HG03045 (cell line): ENCODE measurements at regions not wholly inside any gene's neighbourhood (a gene's known extent, or its start where the extent isn't known, plus 50 kb on each side); places are given as distances from the start of the nearest gene placed in this dataset.

Experiments used
- ATAC-seq: cut with Tn5 transposase; IDR thresholded peaks from one replicate; pipeline ENCODE4 v1.9.1; 2021; ENCODE audit warnings: mild to moderate bottlenecking, moderate library complexity; ENCODE audit not compliant: unreplicated experiment

GRCh38 chr9:116058421-116058820, 95.2 kb upstream of the PAPPA start:
- no peak for ATAC-seq

- no peak for ATAC-seq
Observed at GRCh38 chr9:116059466-116059865, 94.1 kb upstream of the PAPPA start.

DNA sequence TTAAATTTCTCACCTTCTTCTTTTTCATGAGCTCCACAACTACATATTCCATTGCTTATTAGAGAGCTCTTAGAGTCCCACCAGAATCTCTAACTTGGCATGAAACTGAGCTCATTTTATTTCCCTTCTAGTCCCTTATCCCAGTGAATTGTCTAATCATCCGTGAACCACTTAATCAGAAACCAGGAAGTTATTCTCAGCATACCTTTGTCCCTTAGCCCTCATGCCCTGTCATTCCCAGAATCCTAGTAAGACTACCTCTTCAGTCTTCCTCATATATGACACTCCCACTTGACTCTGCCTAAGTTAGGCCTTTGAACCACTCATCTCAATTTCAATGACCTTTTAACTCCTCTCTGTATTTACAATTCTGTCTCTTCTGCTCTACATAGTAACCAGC, 93.0 kb upstream of the PAPPA start:
- ATAC-seq: no peak

DNA sequence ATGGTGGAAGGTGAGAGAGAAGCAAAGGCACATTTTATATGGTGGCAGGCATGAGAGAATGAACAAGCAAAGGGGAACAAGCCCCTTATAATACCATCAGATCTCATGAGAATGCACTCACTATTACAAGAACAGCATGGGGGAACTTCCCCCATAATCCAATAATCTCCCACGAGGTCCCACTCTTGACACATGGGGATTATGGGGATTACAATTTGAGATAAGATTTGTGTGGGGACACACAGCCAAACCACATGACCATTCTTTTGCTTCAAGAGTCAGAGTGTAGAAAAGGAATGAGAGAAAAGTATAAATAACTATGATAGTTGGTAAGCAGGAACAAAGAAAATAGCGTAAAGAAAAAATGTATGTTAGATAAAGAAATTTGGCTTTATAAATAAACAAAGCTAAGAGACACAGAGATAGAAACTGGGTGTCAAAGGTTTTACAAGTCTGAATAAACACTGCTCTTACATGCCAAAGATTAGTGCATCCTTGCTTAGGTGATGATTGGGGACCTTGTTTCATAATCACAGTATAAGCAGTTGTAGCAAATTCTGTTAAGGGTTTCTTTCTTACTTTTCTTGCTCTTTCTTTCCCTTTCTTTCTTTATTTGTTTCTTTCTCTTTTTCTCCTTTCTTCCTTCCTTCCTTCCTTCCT, 91.9 kb upstream of the PAPPA start:
- ATAC-seq: no peak

DNA sequence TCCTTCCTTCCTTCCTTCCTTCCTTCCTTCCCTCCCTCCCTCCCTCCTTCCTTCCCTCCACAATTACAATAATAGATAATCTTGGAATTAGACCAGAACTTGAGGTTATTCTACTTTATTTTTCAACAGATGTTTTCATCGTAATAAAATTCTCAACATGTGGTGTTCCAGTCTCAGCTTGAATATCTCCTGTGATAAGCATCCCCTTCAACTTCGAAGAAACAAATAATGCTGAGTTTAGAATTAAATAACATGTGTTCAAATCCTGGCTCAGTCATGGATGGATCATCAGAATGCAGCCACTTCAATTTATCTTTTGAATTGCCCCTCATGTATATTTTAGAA, 91.4 kb upstream of the PAPPA start:
- ATAC-seq: no peak

DNA sequence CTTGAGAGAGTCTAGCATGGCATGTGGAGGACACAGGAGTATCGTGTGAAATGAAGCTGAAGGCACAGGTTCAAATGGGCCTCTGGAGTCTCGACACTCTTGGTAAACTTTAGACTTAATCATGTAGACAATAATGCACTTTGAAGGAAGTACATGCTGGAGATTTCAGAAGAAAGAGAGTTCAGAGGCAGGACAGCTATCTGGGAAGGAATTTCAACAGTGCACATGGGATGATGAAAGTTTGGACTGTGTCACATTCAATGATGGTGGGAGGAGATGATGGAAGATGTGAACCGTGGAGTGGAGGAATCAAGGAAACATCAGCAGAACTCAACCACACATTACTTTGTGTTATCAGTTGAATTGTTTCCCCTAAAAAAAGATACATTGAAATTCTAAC, 88.6 kb upstream of the PAPPA start:
- ATAC-seq: no peak

DNA sequence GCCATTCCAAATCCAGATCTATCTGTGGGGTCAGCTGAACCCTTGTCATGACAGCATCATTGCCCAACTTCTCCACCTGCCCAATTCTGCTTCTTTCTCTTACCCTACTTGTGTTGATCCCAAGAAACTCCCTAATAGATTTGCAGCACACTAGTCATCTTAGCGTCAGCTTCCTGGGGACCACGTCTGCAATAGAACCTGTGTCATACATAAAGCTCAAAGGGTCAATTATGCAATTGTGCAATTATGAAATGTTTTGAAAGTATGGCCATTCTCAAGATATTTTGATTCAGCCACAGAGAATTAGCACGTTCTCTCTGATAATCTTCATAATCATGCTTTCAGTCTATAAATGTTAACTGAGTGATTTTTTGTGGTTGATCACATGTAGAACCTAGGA, 87.4 kb upstream of the PAPPA start:
- ATAC-seq: no peak

- no peak for ATAC-seq
Observed at GRCh38 chr9:116067566-116067965, 86.0 kb upstream of the PAPPA start.

- ATAC-seq: no peak
Observed at GRCh38 chr9:116070256-116070914, 83.2 kb upstream of the PAPPA start.

DNA sequence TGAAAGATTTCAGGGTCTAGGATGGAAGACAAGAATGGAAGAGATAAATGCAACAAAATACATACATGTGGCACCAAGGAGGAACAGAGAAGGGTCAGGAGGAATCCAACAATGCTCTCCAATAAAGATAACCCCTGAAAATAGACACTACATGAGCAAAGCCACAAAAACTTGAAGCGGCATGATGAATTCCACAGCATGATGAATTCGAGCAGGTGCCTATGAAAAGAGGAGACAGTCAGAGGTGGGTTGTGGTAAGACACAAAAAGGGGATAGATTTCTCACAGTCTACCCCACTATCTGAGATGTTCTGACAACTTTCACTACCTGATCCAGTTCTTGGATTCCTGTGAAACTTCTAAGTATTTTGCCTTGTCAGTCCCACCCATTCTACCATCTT, 81.5 kb upstream of the PAPPA start:
- no peak for ATAC-seq

GRCh38 chr9:116073826-116074225, 79.8 kb upstream of the PAPPA start:
- ATAC-seq: no peak

DNA sequence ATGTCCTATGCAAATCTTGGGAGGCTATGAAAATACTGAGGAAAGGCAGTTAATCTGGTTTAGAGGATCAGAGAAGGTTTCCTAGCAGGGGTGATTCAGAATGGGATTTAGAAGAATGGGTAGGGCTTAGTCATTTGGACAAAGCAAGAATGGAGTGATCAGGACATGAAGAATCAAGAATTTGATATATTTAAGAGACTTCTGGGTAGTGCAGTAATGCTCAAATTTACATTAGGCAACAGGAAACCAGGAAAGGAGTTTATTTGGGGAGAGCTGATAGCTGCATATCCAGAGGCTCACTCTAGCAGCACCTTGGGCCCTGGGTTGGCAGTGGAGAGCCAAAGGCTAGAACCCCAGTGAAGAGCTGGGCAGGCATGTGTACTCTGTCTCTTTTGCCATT, 78.9 kb upstream of the PAPPA start:
- no peak for ATAC-seq

- no peak for ATAC-seq
Observed at GRCh38 chr9:116075191-116075590, 78.4 kb upstream of the PAPPA start.

GRCh38 chr9:116078640-116079039, 75.0 kb upstream of the PAPPA start:
- ATAC-seq: no peak

DNA sequence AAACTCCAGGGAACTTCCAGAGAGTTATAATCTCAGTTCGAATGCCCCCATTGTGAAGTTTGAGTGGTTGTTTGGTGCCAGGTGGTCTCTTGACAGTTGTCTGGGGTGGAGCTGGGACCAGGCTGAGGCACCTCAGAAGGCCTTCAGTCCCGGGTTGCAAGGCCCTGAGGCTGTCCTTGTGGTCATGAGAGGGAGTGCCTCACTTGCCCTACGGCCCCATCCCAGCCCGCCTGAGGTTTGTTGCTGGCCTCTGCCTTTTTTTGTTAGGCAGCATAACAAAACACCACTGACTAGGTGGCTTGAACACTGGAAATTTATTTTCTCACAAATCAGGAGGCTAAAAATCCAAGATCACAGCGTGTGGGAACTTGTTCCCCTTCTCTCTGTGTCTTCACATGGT, 73.0 kb upstream of the PAPPA start:
- no peak for ATAC-seq

DNA sequence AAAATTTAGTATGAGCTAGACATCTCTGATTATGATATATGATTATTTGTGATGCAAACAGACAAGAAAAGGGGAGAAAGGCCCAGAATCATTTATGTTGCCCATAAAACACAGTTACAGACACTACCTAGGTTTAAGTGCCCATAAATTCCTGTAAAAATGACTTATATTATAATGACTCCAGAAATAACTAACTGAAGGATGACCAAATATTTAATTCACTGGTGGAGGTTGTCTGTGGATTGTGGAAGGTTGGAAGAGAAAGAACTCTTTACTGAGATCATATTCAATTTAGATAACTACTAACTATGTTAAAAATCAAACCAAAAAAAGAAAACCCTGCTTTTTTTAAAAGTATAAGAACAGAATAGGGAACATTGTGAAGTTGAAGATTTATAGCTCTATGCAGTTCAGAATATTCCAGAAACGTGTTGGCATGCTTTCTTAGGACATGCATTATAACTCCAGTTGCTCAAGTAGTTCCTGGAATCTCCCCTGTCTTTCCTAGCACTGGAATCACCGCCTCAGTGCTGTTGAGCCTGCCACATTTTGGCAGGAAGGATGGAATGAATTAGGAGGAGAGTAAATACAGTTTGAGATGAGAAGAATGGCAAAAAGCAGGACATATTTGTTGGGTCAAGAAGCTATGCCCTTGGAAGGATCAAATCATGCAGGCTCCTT, 72.0 kb upstream of the PAPPA start:
- no peak for ATAC-seq

- no peak for ATAC-seq
Observed at GRCh38 chr9:116083837-116084236, 69.8 kb upstream of the PAPPA start.

- ATAC-seq: no peak
Observed at GRCh38 chr9:116084497-116084896, 69.1 kb upstream of the PAPPA start.

DNA sequence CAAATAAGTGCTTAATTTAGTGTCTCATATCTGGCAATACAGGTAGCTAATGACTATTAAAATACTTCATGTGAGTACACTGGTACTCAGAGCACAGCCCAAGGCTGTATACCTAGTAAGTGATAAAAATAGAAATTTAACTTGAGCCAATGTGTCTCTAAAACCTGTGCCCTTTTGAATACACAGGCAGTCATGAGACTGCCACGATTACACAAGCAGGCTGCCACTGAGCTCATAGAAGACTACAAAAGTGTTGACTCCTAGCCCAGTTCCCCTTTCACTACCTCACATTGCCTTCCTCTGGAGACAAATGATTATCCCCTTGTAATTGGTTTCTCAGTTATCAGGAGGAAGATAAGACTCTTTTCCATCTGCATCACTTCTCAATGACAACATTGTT, 66.3 kb upstream of the PAPPA start:
- no peak for ATAC-seq

DNA sequence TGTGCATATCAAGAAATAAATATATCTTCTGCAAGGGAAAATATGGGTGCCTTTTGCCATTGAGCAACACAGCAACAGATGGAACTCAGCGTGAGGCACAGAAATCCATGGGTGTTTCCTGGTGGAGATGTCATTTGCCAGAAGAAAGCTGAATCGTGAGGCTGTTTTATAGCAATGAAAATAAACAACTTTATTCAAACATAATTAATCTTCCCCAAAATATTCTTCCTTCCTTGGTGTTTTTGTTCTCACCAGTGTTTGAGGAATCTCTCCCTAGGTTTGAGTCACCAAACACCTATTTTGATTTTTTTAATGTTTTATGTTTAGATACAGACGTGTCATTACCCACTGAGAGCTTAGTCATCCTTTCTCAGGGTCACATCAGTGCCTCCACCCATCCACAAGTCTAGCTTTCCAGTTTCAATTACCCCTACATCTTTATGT, 65.8 kb upstream of the PAPPA start:
- ATAC-seq: no peak

- ATAC-seq: no peak
Observed at GRCh38 chr9:116088396-116088795, 65.2 kb upstream of the PAPPA start.

- no peak for ATAC-seq
Observed at GRCh38 chr9:116090030-116090770, 63.4 kb upstream of the PAPPA start.
